ENCODE measurements at regions not wholly inside any gene's neighbourhood (a gene's known extent, or its start where the extent isn't known, plus 50 kb on each side); places are given as distances from the start of the nearest gene placed in this dataset.

GRCh38 chr11:134737563-134738510, 325.8 kb upstream of the B3GAT1 start:
- TF ChIP-seq CTBP1 (IDR thresholded peaks at IDR 0.05; ENCODE audit: borderline replicate concordance) (no peak), ZNF384 (IDR thresholded peaks at IDR 0.05) (no peak), LEF1 (IDR thresholded peaks at IDR 0.05; ENCODE audit: borderline replicate concordance) (no peak), SP1 (IDR thresholded peaks at IDR 0.05) (no peak), ELF4 (IDR thresholded peaks at IDR 0.05) (no peak), FOXM1 (IDR thresholded peaks at IDR 0.05; ENCODE audit: borderline replicate concordance) (no peak), FOXA1 (IDR thresholded peaks at IDR 0.05) (no peak), SUZ12 (IDR thresholded peaks at IDR 0.05) (no peak), L3MBTL2 (conservative IDR thresholded peaks at IDR 0.05) (no peak), ARNT (IDR thresholded peaks at IDR 0.05) (no peak), HDGF (IDR thresholded peaks at IDR 0.05; ENCODE audit: borderline replicate concordance) (no peak)
- TF ChIP-seq, protein P1, sequence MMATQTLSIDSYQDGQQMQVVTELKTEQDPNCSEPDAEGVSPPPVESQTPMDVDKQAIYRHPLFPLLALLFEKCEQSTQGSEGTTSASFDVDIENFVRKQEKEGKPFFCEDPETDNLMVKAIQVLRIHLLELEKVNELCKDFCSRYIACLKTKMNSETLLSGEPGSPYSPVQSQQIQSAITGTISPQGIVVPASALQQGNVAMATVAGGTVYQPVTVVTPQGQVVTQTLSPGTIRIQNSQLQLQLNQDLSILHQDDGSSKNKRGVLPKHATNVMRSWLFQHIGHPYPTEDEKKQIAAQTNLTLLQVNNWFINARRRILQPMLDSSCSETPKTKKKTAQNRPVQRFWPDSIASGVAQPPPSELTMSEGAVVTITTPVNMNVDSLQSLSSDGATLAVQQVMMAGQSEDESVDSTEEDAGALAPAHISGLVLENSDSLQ (IDR thresholded peaks at IDR 0.05): no peak
- CTCF ChIA-PET: interaction anchor here (0.6 kb wide), 1 partner anchor 44 kb away, joined by 3 read pairs; no protein-coding TSS in a partner anchor
- POLR2A ChIA-PET: no interaction called here
- no peak for DNase-seq (ENCODE audit: extremely low spot score)

DNA sequence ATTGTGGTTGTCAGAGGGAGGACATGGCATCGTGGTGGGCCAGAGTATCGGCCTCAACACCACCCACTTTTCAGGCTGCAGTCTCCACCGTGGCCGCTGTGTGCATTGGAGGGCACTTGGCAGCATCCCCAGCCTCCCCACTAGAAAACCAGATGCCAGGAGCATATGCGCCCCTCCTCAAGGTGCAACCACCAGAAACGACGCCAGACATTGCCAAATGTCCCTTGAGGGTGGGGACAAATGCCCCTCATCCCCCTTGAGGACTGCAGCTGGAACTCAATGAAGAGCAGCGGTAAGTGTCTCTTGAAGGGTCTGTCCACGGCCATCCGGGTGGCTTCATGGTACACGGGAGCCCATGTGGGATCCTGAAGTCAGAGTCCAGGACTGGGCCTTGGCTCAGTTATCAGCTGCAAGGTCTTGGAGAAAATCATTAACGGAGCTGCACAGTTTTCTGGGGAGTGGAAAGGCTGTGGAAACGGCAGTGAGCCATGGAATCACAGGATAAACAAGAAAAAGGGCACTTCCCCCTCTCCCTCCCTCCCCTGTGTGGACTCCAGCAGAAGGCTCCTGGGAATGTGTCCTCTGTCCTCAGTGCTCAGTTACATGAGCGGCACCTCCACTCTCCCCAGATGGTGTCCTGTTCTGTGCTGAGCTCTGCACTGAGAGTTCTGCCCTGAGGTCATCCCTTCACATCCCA, 324.4 kb upstream of the B3GAT1 start:
- POLR2A ChIA-PET: no interaction called here
- TF ChIP-seq SUZ12 (IDR thresholded peaks at IDR 0.05) (no peak), SP1 (IDR thresholded peaks at IDR 0.05) (no peak), NFRKB (IDR thresholded peaks at IDR 0.05) (no peak), FOXK2 (IDR thresholded peaks at IDR 0.05) (no peak), FOXM1 (IDR thresholded peaks at IDR 0.05; ENCODE audit: borderline replicate concordance) (no peak), HDGF (IDR thresholded peaks at IDR 0.05; ENCODE audit: borderline replicate concordance) (no peak), ELF4 (IDR thresholded peaks at IDR 0.05) (no peak), BHLHE40 (IDR thresholded peaks at IDR 0.05; ENCODE audit: borderline replicate concordance) (no peak), ARNT (IDR thresholded peaks at IDR 0.05) (no peak), L3MBTL2 (conservative IDR thresholded peaks at IDR 0.05) (no peak), LEF1 (IDR thresholded peaks at IDR 0.05; ENCODE audit: borderline replicate concordance) (no peak), TARDBP (IDR thresholded peaks at IDR 0.05) (no peak)
- TF ChIP-seq, protein P1 (IDR thresholded peaks at IDR 0.05): no peak
- no peak for DNase-seq (ENCODE audit: extremely low spot score)
- CTCF ChIA-PET: no interaction called here

- DNase-seq (ENCODE audit: extremely low spot score): no peak
- ChIA-PET CTCF (interaction anchor here (0.7 kb wide), 1 partner anchor 75 kb away, joined by 3 read pairs; no protein-coding TSS in a partner anchor), POLR2A (no interaction called here)
- TF ChIP-seq CTBP1 (IDR thresholded peaks at IDR 0.05; ENCODE audit: borderline replicate concordance): no peak
- no peak for TF ChIP-seq SUZ12 (IDR thresholded peaks at IDR 0.05)
- no peak for TF ChIP-seq ZNF384 (IDR thresholded peaks at IDR 0.05)
- no peak for TF ChIP-seq FOXK2 (IDR thresholded peaks at IDR 0.05)
Observed at GRCh38 chr11:134734894-134735293, 322.9 kb upstream of the B3GAT1 start.

GRCh38 chr11:134734141-134734845, 322.3 kb upstream of the B3GAT1 start:
- no peak for TF ChIP-seq FOXK2 (IDR thresholded peaks at IDR 0.05)
- ChIA-PET CTCF (interaction anchor here (0.7 kb wide), 1 partner anchor 74 kb away, joined by 3 read pairs; no protein-coding TSS in a partner anchor), POLR2A (no interaction called here)
- no peak for DNase-seq (ENCODE audit: extremely low spot score)

DNA sequence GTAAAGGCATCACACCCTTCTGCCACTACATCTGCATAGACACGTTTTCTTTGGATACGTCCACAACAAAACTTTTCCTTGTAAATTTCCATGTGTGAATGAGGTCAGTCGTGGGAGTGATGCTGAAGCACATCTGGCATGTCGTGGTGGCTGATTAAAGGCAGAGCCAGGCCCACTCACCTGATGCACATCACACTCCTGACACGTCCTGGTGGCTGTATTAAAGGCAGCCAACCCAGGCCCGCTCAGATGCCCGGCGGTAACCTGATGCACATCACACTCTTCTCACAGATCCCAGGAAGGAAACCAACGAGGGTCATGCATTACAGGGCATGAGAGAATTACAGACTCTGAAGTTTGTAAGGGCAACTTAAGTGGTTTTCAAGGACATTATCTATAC, 321.6 kb upstream of the B3GAT1 start:
- ChIA-PET POLR2A (no interaction called here), CTCF (no interaction called here)
- no peak for DNase-seq (ENCODE audit: extremely low spot score)
- TF ChIP-seq CTBP1 (IDR thresholded peaks at IDR 0.05; ENCODE audit: borderline replicate concordance): no peak
- TF ChIP-seq FOXM1 (IDR thresholded peaks at IDR 0.05; ENCODE audit: borderline replicate concordance): no peak
- no peak for TF ChIP-seq SUZ12 (IDR thresholded peaks at IDR 0.05)

- ChIA-PET POLR2A (no interaction called here), CTCF (no interaction called here)
Observed at GRCh38 chr11:134731213-134731961, 319.3 kb upstream of the B3GAT1 start.

More at GRCh38 chr11:134731213-134731961, 319.3 kb upstream of the B3GAT1 start:
- no peak for DNase-seq (ENCODE audit: extremely low spot score)
- no peak for TF ChIP-seq TARDBP (IDR thresholded peaks at IDR 0.05)
- TF ChIP-seq, protein P1 (IDR thresholded peaks at IDR 0.05): no peak
- no peak for TF ChIP-seq NFRKB (IDR thresholded peaks at IDR 0.05)
- no peak for TF ChIP-seq ZNF384 (IDR thresholded peaks at IDR 0.05)
- TF ChIP-seq ARNT (IDR thresholded peaks at IDR 0.05): no peak
- no peak for TF ChIP-seq L3MBTL2 (conservative IDR thresholded peaks at IDR 0.05)
- no peak for TF ChIP-seq BHLHE40 (IDR thresholded peaks at IDR 0.05; ENCODE audit: borderline replicate concordance)
- no peak for TF ChIP-seq ELF4 (IDR thresholded peaks at IDR 0.05)
